Left ventricle myocardium inferior (tissue), 1 donor: ENCODE measurements at regions not wholly inside any gene's neighbourhood (a gene's known extent, or its start where the extent isn't known, plus 50 kb on each side); places are given as distances from the start of the nearest gene placed in this dataset.

Experiments
- DNase-seq: peaks from one replicate; pipeline ENCODE4 v3.0.0-alpha.2; 2020
- H3K27ac ChIP-seq: fragments of 200-600 bp; replicated peaks from 2 replicates; pipeline ENCODE4 v1.8.0; 2021
- H3K27me3 ChIP-seq: fragments of 200-600 bp; 2 replicates; pipeline ENCODE4 v1.8.0; 2021; ENCODE audit warnings: low read depth
- H3K36me3 ChIP-seq: fragments of 200-600 bp; 2 replicates; pipeline ENCODE4 v1.8.0; 2021
- H3K4me1 ChIP-seq: fragments of 200-600 bp; 2 replicates; pipeline ENCODE4 v1.8.0; 2021
- H3K4me3 ChIP-seq: fragments of 200-600 bp; 2 replicates; pipeline ENCODE4 v1.8.0; 2021; ENCODE audit warnings: mild to moderate bottlenecking, moderate library complexity
- H3K9me3 ChIP-seq: fragments of 200-600 bp; replicated peaks from 2 replicates; pipeline ENCODE4 v1.8.0; 2021
- CTCF ChIP-seq: fragments of 200-600 bp; IDR thresholded peaks from 2 replicates; pipeline ENCODE4 v1.8.0; 2021; ENCODE audit warnings: antibody characterized with exemption, mild to moderate bottlenecking, borderline replicate concordance
- intact Hi-C: fragments of 100-400 bp; cut with micrococcal nuclease; formaldehyde crosslinking; loops from one replicate; pipeline ENCODE4 v1.11.0; 2022
- donor health status: DM: no; HTN: yes; CAD: no; lungs with severe emphysema.

GRCh38 chr6:21710216-21710615 lies 116.7 kb downstream of the SOX4 start:
- H3K27ac ChIP-seq: no peak overlapping the region
- no peak for DNase-seq
- peaks cover 23% of the 10 kb centered on the region for H3K4me1 ChIP-seq
- H3K27me3 ChIP-seq: no peaks in the 10 kb centered on the region
- TF ChIP-seq CTCF: no peak
- H3K4me3 ChIP-seq: no peak overlapping the region
- intact Hi-C loops: no loop called here
- H3K9me3 ChIP-seq: no peaks in the 10 kb centered on the region
- H3K36me3 ChIP-seq: no peaks in the 10 kb centered on the region

GRCh38 chr6:21710908-21711627 lies 117.5 kb downstream of the SOX4 start:
- no peak for DNase-seq
- H3K27ac ChIP-seq: no peak overlapping the region
- H3K4me1 ChIP-seq: peaks cover 23% of the 10 kb centered on the region
- no peaks in the 10 kb centered on the region for H3K27me3 ChIP-seq
- no peaks in the 10 kb centered on the region for H3K9me3 ChIP-seq
- intact Hi-C loops: no loop called here
- no peak overlapping the region for H3K4me3 ChIP-seq
- no peaks in the 10 kb centered on the region for H3K36me3 ChIP-seq
- TF ChIP-seq CTCF: no peak

- Histone ChIP-seq H3K4me3 (no peak overlapping the region), H3K27ac (no peak overlapping the region), H3K4me1 (peaks cover 22% of the 10 kb centered on the region), H3K9me3 (no peaks in the 10 kb centered on the region), H3K27me3 (no peaks in the 10 kb centered on the region), H3K36me3 (no peaks in the 10 kb centered on the region)
- DNase-seq: no peak
- intact Hi-C loops: no loop called here
- TF ChIP-seq CTCF: no peak
These were observed 118.7 kb downstream of the SOX4 start for GRCh38 chr6:21712213-21712612.

- H3K4me3 ChIP-seq: no peak overlapping the region
- H3K4me1 ChIP-seq: peaks cover 10% of the 10 kb centered on the region
- intact Hi-C loops: no loop called here
- no peaks in the 10 kb centered on the region for H3K9me3 ChIP-seq
- H3K36me3 ChIP-seq: no peaks in the 10 kb centered on the region
- no peak overlapping the region for H3K27ac ChIP-seq
- DNase-seq: no peak
- no peaks in the 10 kb centered on the region for H3K27me3 ChIP-seq
- no peak for TF ChIP-seq CTCF
These were observed 119.9 kb downstream of the SOX4 start for GRCh38 chr6:21713481-21713880.

- no peak for TF ChIP-seq CTCF
- Histone ChIP-seq H3K36me3 (no peaks in the 10 kb centered on the region), H3K4me3 (no peak overlapping the region), H3K4me1 (peaks cover 10% of the 10 kb centered on the region), H3K27me3 (no peaks in the 10 kb centered on the region), H3K27ac (no peak overlapping the region), H3K9me3 (peaks cover 9% of the 10 kb centered on the region)
- DNase-seq: no peak
- intact Hi-C loops: no loop called here
These were observed 121.6 kb downstream of the SOX4 start for GRCh38 chr6:21715180-21715579.
